Neural cell (in vitro differentiated cells): ENCODE measurements at regions not wholly inside any gene's neighbourhood (a gene's known extent, or its start where the extent isn't known, plus 50 kb on each side); places are given as distances from the start of the nearest gene placed in this dataset.

Experiments
- H2AFZ ChIP-seq: fragments of 200-600, 300-800 bp; sonication (generic), shearing (Covaris generic); 2 replicates; pipeline ENCODE4 v1.6.0; 2014; ENCODE audit warnings: low read depth, mild to moderate bottlenecking, antibody characterized with exemption, low read length, moderate library complexity
- H3F3A ChIP-seq: fragments of 200-600 bp; shearing (Covaris generic); 2 replicates; pipeline ENCODE4 v1.6.1; 2016; ENCODE audit warnings: mild to moderate bottlenecking, moderate library complexity, mixed read lengths, antibody characterized with exemption, low read length; ENCODE audit not compliant: insufficient read depth, poor library complexity, severe bottlenecking
- H3K27ac ChIP-seq: fragments of 200-600, 300-800 bp; sonication (generic), shearing (Covaris generic); 2 replicates; pipeline ENCODE4 v1.5.1; 2014; ENCODE audit warnings: mild to moderate bottlenecking, low read length, moderate library complexity
- H3K27me3 ChIP-seq: fragments of 300-800, 200-600 bp; sonication (generic), shearing (Covaris generic); 2 replicates; pipeline ENCODE4 v1.6.0; 2014; ENCODE audit warnings: mild to moderate bottlenecking, low read depth, low read length, moderate library complexity; ENCODE audit not compliant: insufficient read depth
- H3K36me3 ChIP-seq: fragments of 300-800, 200-600 bp; sonication (generic), shearing (Covaris generic); 2 replicates; pipeline ENCODE4 v1.5.1; 2014; ENCODE audit warnings: mild to moderate bottlenecking, antibody characterized with exemption, low read length, moderate library complexity; ENCODE audit not compliant: insufficient read depth
- H3K4me2 ChIP-seq: fragments of 300-800, 200-600 bp; sonication (generic), shearing (Covaris generic); 2 replicates; pipeline ENCODE4 v1.6.0; 2014; ENCODE audit warnings: mild to moderate bottlenecking, low read length
- H3K4me3 ChIP-seq: fragments of 300-800, 200-600 bp; sonication (generic), shearing (Covaris generic); 2 replicates; pipeline ENCODE4 v1.5.1; 2014; ENCODE audit warnings: mild to moderate bottlenecking, low read length, moderate library complexity
- H3K79me2 ChIP-seq: fragments of 200-600 bp; shearing (Covaris generic); replicated peaks from 2 replicates; pipeline ENCODE4 v1.6.0; 2014; ENCODE audit warnings: mild to moderate bottlenecking, low read length, moderate library complexity; ENCODE audit not compliant: insufficient read depth
- H3K9ac ChIP-seq: fragments of 300-800, 200-600 bp; sonication (generic), shearing (Covaris generic); 2 replicates; pipeline ENCODE4 v1.6.1; 2016; ENCODE audit warnings: mild to moderate bottlenecking, low read length, mixed read lengths
- H3K9me2 ChIP-seq: fragments of 200-600 bp; shearing (Covaris generic); 2 replicates; pipeline ENCODE4 v1.6.1; 2016; ENCODE audit warnings: mild to moderate bottlenecking, low read length, mixed read lengths; ENCODE audit not compliant: insufficient read depth
- H3K9me3 ChIP-seq: fragments of 200-600, 300-800 bp; sonication (generic), shearing (Covaris generic); 2 replicates; pipeline ENCODE4 v1.6.1; 2016; ENCODE audit warnings: mild to moderate bottlenecking, mixed run types, low read length, moderate library complexity, mixed read lengths
- H4K20me1 ChIP-seq: fragments of 200-600 bp; shearing (Covaris generic); 2 replicates; pipeline ENCODE4 v1.6.1; 2016; ENCODE audit warnings: mild to moderate bottlenecking, mixed run types; ENCODE audit not compliant: insufficient read depth
- EP300 ChIP-seq: fragments of 450-650 bp; conservative IDR thresholded peaks from 2 replicates; pipeline ENCODE4 v1.6.1; 2014; ENCODE audit warnings: antibody characterized with exemption, mild to moderate bottlenecking, moderate library complexity; ENCODE audit not compliant: poor library complexity, severe bottlenecking
- EZH2 ChIP-seq: fragments of 200-600, 300-800 bp; shearing (Covaris generic), sonication (generic); IDR thresholded peaks from 2 replicates; pipeline ENCODE4 v1.6.1; 2014; ENCODE audit warnings: antibody characterized with exemption, low read length, borderline replicate concordance, mild to moderate bottlenecking; ENCODE audit not compliant: insufficient read depth, poor library complexity, severe bottlenecking
- MXI1 ChIP-seq: fragments of 450-650 bp; conservative IDR thresholded peaks from 2 replicates; pipeline ENCODE4 v1.6.1; 2014; ENCODE audit warnings: antibody characterized with exemption, mild to moderate bottlenecking; ENCODE audit not compliant: poor library complexity, severe bottlenecking
- POLR2AphosphoS5 ChIP-seq: IDR thresholded peaks from 2 replicates; pipeline ENCODE4 v1.6.1; 2012
- RAD21 ChIP-seq: fragments of 450-650 bp; conservative IDR thresholded peaks from 2 replicates; pipeline ENCODE4 v1.6.1; 2014; ENCODE audit warnings: antibody characterized with exemption, mild to moderate bottlenecking, moderate library complexity
- SMC3 ChIP-seq: fragments of 450-650 bp; conservative IDR thresholded peaks from 2 replicates; pipeline ENCODE4 v1.6.1; 2014; ENCODE audit warnings: antibody characterized with exemption, mild to moderate bottlenecking, moderate library complexity; ENCODE audit not compliant: poor library complexity
- TAF1 ChIP-seq: IDR thresholded peaks from 2 replicates; pipeline ENCODE4 v1.6.1; 2012; ENCODE audit warnings: low read depth
- small RNA-seq, 3 experiments: library from RNA; depleted of rRNA; stranded (forward); fragments of <200 nt; gene quantifications; one replicate each; pipeline ENCODE3, GENCODE V24; 2012
- TF ChIP-seq, protein P1 (sequence below): IDR thresholded peaks from 2 replicates; pipeline ENCODE4 v1.6.1; 2012; ENCODE audit warnings: borderline replicate concordance
- TF ChIP-seq, protein P2 (sequence below): fragments of 450-650 bp; IDR thresholded peaks from 2 replicates; pipeline ENCODE4 v1.5.1; 2014; ENCODE audit warnings: antibody characterized with exemption, mild to moderate bottlenecking, moderate library complexity; ENCODE audit not compliant: poor library complexity, severe bottlenecking

DNA sequence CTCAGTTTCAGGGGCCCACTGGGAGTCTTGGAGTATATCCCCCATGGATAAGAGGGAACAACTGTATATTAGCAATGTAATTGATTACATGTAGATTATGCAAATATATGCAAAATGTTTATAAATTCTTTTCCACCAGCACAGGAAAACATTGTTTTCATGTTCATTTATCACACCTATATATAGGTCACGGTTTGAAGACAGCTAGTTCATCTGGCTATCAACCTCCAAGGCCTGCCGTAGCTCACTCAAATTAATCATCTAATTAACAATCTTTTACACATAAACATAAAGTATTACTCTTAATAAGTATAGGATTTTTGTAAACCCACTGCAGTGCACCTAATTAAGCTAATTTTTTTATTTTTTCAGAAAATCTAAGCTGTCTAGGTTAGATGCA, 53.7 kb upstream of the SP4 start:
- Histone ChIP-seq H3K27ac (no peak overlapping the region), H3K4me3 (no peak overlapping the region), H3F3A (no peaks in the 10 kb centered on the region), H4K20me1 (no peaks in the 10 kb centered on the region), H2AFZ (no peak overlapping the region), H3K36me3 (no peaks in the 10 kb centered on the region), H3K9ac (no peak overlapping the region), H3K4me2 (no peak overlapping the region), H3K79me2 (no peaks in the 10 kb centered on the region), H3K9me3 (no peaks in the 10 kb centered on the region), H3K9me2 (no peaks in the 10 kb centered on the region), H3K27me3 (no peaks in the 10 kb centered on the region)
- TF ChIP-seq TAF1 (no peak), EZH2 (no peak), EP300 (no peak), SMC3 (no peak), MXI1 (no peak), RAD21 (no peak), POLR2AphosphoS5 (no peak)
- TF ChIP-seq, protein P1, sequence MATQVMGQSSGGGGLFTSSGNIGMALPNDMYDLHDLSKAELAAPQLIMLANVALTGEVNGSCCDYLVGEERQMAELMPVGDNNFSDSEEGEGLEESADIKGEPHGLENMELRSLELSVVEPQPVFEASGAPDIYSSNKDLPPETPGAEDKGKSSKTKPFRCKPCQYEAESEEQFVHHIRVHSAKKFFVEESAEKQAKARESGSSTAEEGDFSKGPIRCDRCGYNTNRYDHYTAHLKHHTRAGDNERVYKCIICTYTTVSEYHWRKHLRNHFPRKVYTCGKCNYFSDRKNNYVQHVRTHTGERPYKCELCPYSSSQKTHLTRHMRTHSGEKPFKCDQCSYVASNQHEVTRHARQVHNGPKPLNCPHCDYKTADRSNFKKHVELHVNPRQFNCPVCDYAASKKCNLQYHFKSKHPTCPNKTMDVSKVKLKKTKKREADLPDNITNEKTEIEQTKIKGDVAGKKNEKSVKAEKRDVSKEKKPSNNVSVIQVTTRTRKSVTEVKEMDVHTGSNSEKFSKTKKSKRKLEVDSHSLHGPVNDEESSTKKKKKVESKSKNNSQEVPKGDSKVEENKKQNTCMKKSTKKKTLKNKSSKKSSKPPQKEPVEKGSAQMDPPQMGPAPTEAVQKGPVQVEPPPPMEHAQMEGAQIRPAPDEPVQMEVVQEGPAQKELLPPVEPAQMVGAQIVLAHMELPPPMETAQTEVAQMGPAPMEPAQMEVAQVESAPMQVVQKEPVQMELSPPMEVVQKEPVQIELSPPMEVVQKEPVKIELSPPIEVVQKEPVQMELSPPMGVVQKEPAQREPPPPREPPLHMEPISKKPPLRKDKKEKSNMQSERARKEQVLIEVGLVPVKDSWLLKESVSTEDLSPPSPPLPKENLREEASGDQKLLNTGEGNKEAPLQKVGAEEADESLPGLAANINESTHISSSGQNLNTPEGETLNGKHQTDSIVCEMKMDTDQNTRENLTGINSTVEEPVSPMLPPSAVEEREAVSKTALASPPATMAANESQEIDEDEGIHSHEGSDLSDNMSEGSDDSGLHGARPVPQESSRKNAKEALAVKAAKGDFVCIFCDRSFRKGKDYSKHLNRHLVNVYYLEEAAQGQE: no peak
- TF ChIP-seq, protein P2, sequence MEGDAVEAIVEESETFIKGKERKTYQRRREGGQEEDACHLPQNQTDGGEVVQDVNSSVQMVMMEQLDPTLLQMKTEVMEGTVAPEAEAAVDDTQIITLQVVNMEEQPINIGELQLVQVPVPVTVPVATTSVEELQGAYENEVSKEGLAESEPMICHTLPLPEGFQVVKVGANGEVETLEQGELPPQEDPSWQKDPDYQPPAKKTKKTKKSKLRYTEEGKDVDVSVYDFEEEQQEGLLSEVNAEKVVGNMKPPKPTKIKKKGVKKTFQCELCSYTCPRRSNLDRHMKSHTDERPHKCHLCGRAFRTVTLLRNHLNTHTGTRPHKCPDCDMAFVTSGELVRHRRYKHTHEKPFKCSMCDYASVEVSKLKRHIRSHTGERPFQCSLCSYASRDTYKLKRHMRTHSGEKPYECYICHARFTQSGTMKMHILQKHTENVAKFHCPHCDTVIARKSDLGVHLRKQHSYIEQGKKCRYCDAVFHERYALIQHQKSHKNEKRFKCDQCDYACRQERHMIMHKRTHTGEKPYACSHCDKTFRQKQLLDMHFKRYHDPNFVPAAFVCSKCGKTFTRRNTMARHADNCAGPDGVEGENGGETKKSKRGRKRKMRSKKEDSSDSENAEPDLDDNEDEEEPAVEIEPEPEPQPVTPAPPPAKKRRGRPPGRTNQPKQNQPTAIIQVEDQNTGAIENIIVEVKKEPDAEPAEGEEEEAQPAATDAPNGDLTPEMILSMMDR: no peak

DNA sequence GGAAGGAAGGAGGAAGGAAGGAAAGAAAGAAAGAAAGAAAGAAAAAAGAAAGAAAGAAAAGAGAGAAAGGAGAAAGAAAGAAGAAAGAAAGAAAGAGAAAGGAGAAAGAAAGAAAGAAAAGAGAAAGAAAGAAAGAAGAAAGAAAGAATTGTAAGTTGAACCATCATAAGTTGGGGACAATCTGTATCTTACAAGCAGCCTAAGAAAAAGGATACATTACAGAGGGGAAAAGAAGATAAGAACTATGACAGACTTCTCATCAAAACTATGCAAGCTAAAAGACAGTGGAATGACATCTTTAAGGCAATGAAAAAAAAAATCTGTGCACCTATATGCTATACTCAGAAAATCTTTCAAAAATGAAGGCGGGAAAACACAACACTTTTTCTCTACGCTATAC, 50.3 kb upstream of the SP4 start:
- Histone ChIP-seq H3K9me3 (no peaks in the 10 kb centered on the region), H3K9ac (no peak overlapping the region), H2AFZ (no peak overlapping the region), H3K79me2 (no peaks in the 10 kb centered on the region), H3K27ac (no peak overlapping the region), H3F3A (no peaks in the 10 kb centered on the region), H3K36me3 (no peaks in the 10 kb centered on the region), H3K9me2 (no peaks in the 10 kb centered on the region), H3K4me3 (no peak overlapping the region), H3K27me3 (no peaks in the 10 kb centered on the region), H4K20me1 (no peaks in the 10 kb centered on the region), H3K4me2 (no peak overlapping the region)
- TF ChIP-seq TAF1 (no peak), RAD21 (no peak)

Small RNA genes lying in the stretch of these regions (small RNA-seq; reads per million reads assigned to genes)
- gene RN7SL542P: 0 reads per million in 3 experiments
